ENCODE measurements at regions not wholly inside any gene's neighbourhood (a gene's known extent, or its start where the extent isn't known, plus 50 kb on each side); places are given as distances from the start of the nearest gene placed in this dataset.

GRCh38 chr1:81381881-81382280 lies 418.9 kb upstream of the ADGRL2 start:
- DNase-seq (ENCODE audit: extremely low read depth, low read depth) = no peak
- TF ChIP-seq CTCF (IDR thresholded peaks at IDR 0.05; ENCODE audit: low read depth, low read length, missing control alignments) = no peak
- no peak overlapping the region for H3K4me3 ChIP-seq (replicated peaks; ENCODE audit: low read depth, low read length)

- DNase-seq (ENCODE audit: extremely low read depth, low read depth) = no peak
- no peak overlapping the region for H3K4me3 ChIP-seq (replicated peaks; ENCODE audit: low read depth, low read length)
- TF ChIP-seq CTCF (IDR thresholded peaks at IDR 0.05; ENCODE audit: low read depth, low read length, missing control alignments) = no peak
Measured at GRCh38 chr1:81380436-81380835, 420.3 kb upstream of the ADGRL2 start.

- no peak for DNase-seq (ENCODE audit: extremely low read depth, low read depth)
- TF ChIP-seq CTCF (IDR thresholded peaks at IDR 0.05; ENCODE audit: low read depth, low read length, missing control alignments) = no peak
- H3K4me3 ChIP-seq (replicated peaks; ENCODE audit: low read depth, low read length) = no peak overlapping the region
Measured at GRCh38 chr1:81379430-81379829, 421.3 kb upstream of the ADGRL2 start.

GRCh38 chr1:81377406-81377805 lies 423.3 kb upstream of the ADGRL2 start:
- TF ChIP-seq CTCF (IDR thresholded peaks at IDR 0.05; ENCODE audit: low read depth, low read length, missing control alignments) = no peak
- H3K4me3 ChIP-seq (replicated peaks; ENCODE audit: low read depth, low read length) = no peak overlapping the region
- no peak for DNase-seq (ENCODE audit: extremely low read depth, low read depth)

- no peak for TF ChIP-seq CTCF (IDR thresholded peaks at IDR 0.05; ENCODE audit: low read depth, low read length, missing control alignments)
Measured at GRCh38 chr1:81375884-81376548, 424.7 kb upstream of the ADGRL2 start.

GRCh38 chr1:81374481-81374880 lies 426.3 kb upstream of the ADGRL2 start:
- no peak for TF ChIP-seq CTCF (IDR thresholded peaks at IDR 0.05; ENCODE audit: low read depth, low read length, missing control alignments)
- no peak for DNase-seq (ENCODE audit: extremely low read depth, low read depth)
- H3K4me3 ChIP-seq (replicated peaks; ENCODE audit: low read depth, low read length) = no peak overlapping the region

More at GRCh38 chr1:81375884-81376548, 424.7 kb upstream of the ADGRL2 start:
- no peak overlapping the region for H3K4me3 ChIP-seq (replicated peaks; ENCODE audit: low read depth, low read length)
- no peak for DNase-seq (ENCODE audit: extremely low read depth, low read depth)

GRCh38 chr1:81371864-81372263 lies 428.9 kb upstream of the ADGRL2 start:
- no peak for TF ChIP-seq CTCF (IDR thresholded peaks at IDR 0.05; ENCODE audit: low read depth, low read length, missing control alignments)
- H3K4me3 ChIP-seq (replicated peaks; ENCODE audit: low read depth, low read length) = no peak overlapping the region
- no peak for DNase-seq (ENCODE audit: extremely low read depth, low read depth)
